T-helper 2 cell treated with Interferon-gamma antibody and Interleukin-4, amounts not matched to agents 100 ng/mL and 5 ng/mL, for 36 hours (primary cell): ENCODE measurements at regions not wholly inside any gene's neighbourhood (a gene's known extent, or its start where the extent isn't known, plus 50 kb on each side); places are given as distances from the start of the nearest gene placed in this dataset.

ENCODE experiments used
- intact Hi-C: fragments of 100-400 bp; cut with micrococcal nuclease; formaldehyde crosslinking; loops from one replicate; pipeline ENCODE4 v1.15.1; 2023

GRCh38 chr2:206368484-206368883 lies 74.8 kb upstream of the ADAM23 start:
- intact Hi-C loops = no loop called here

DNA sequence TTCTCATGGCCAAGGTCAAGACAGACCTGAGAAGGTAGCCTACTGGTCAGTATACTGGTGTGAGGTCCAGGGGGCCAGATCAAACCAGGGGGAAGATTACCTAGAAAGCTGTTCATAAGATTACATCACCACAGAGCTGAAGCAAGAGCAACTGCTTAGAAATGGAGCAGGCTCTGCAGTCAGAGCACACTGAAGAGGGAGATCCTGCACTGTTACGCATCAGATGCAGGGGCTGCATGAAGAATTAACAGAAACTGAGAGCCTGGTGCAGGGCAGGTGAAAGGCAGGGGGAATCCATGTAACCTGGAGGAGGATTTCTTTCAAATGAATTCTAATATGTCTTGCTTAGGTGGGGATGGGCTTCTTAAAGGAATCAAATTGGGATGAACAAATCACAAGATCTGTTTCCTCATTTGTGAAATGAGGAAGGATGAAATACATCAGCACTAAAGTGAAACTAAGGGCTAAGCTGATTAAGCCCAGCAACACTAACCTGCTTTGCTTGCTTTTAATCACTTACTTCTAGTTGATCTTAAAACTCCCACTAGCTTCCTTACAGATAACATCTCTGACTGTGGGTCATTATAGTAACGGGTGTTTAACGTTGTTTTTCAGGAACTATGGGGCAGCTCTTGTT lies 74.3 kb upstream of the ADAM23 start:
- intact Hi-C loops = no loop called here

- intact Hi-C loops = no loop called here
These were observed 67.4 kb upstream of the ADAM23 start for GRCh38 chr2:206375956-206376355.

- intact Hi-C loops = no loop called here
These were observed 64.5 kb upstream of the ADAM23 start for GRCh38 chr2:206378835-206379234.

- intact Hi-C loops = no loop called here
These were observed 64.1 kb upstream of the ADAM23 start for GRCh38 chr2:206379266-206379665.

GRCh38 chr2:206379886-206380285 lies 63.4 kb upstream of the ADAM23 start:
- intact Hi-C loops = no loop called here

GRCh38 chr2:206381881-206382280 lies 61.5 kb upstream of the ADAM23 start:
- intact Hi-C loops = no loop called here

GRCh38 chr2:206383669-206384068 lies 59.7 kb upstream of the ADAM23 start:
- intact Hi-C loops = no loop called here

DNA sequence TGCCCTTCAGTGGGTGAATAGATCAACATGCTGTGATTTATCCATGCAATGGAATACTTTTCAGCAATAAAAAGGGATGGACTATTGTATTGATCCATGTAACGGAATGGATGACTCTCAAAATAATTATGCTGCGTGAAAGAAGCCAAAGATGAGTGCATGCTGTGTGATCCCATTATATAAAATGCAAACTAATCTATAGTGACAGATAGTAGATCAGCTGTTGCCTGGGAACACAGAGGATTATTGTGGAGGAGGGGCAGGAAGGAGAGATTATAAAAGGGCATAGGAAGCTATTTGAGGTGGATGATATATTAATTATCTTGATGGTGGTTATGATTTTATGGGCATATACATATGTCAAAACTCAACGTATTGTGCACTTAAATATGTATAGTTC lies 55.5 kb upstream of the ADAM23 start:
- intact Hi-C loops = no loop called here

DNA sequence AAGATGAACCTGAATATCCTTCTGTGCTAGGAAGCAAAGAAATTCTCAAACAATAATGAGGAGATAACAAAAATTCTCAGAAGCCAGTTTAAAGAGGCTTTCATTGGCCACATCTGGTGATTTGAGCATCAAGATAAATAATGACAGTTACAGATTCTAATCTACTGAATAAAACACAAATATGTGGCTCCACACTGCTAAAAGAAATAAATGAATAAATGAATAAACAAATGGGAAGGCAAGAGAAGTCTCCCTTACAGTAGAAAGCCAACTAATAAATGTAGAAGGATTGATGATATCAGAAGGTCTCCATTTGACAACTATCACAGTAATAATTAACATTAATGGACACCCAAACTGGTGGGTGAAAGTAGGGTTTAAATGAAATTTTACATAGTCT lies 54.6 kb upstream of the ADAM23 start:
- intact Hi-C loops = no loop called here

- intact Hi-C loops = no loop called here
These were observed 54.2 kb upstream of the ADAM23 start for GRCh38 chr2:206389164-206389563.

GRCh38 chr2:206390181-206390580 lies 53.2 kb upstream of the ADAM23 start:
- intact Hi-C loops = loop anchor here (2.0 to 5.0 kb wide), 2 partner anchors 169 to 392 kb away; no protein-coding TSS in a partner anchor

- intact Hi-C loops = loop anchor here (5.0 kb wide), 1 partner anchor 390 kb away; no protein-coding TSS in a partner anchor
These were observed 51.2 kb upstream of the ADAM23 start for GRCh38 chr2:206392118-206392517.
